IMR-90 (cell line): ENCODE measurements at regions not wholly inside any gene's neighbourhood (a gene's known extent, or its start where the extent isn't known, plus 50 kb on each side); places are given as distances from the start of the nearest gene placed in this dataset.

Source experiments
- BHLHE40 ChIP-seq: fragments of 150-350 bp; IDR thresholded peaks from 2 replicates; pipeline ENCODE4 v1.6.1; 2016; ENCODE audit warnings: mild to moderate bottlenecking, low read depth, low read length
- CHD1 ChIP-seq: IDR thresholded peaks from 2 replicates; pipeline ENCODE4 v1.6.1; 2012; ENCODE audit warnings: low read depth, low read length, improper control_type of control experiment
- CTCF ChIP-seq: conservative IDR thresholded peaks from 2 replicates; pipeline ENCODE4 v1.5.1; 2012; ENCODE audit warnings: mild to moderate bottlenecking, low read depth, low read length, improper control_type of control experiment
- MXI1 ChIP-seq: IDR thresholded peaks from 2 replicates; pipeline ENCODE4 v1.6.1; 2012; ENCODE audit warnings: low read depth, mild to moderate bottlenecking, low read length, moderate library complexity, borderline replicate concordance
- NFE2L2 ChIP-seq: fragments of 150-350 bp; IDR thresholded peaks from 2 replicates; pipeline ENCODE4 v1.6.1; 2016; ENCODE audit warnings: low read depth, mild to moderate bottlenecking, low read length
- POLR2A ChIP-seq: IDR thresholded peaks from 2 replicates; pipeline ENCODE4 v1.6.1; 2012; ENCODE audit warnings: mild to moderate bottlenecking, low read depth, low read length
- RAD21 ChIP-seq: IDR thresholded peaks from 2 replicates; pipeline ENCODE4 v1.6.1; 2012; ENCODE audit warnings: low read length, improper control_type of control experiment
- RFX5 ChIP-seq: IDR thresholded peaks from 2 replicates; pipeline ENCODE4 v1.8.0; 2012; ENCODE audit warnings: low read depth, mild to moderate bottlenecking, low read length, moderate library complexity
- TF ChIP-seq, protein P1 (sequence below): fragments of 150-350 bp; IDR thresholded peaks from 2 replicates; pipeline ENCODE4 v1.6.1; 2016; ENCODE audit warnings: low read depth, mild to moderate bottlenecking, low read length, moderate library complexity, borderline replicate concordance
- TF ChIP-seq, protein P2 (sequence below): fragments of 150-350 bp; IDR thresholded peaks from 2 replicates; pipeline ENCODE4 v1.6.1; 2017; ENCODE audit warnings: mild to moderate bottlenecking, antibody characterized with exemption, low read length, low read depth

- TF ChIP-seq MXI1 (no peak), CTCF (no peak), RFX5 (no peak), POLR2A (no peak), NFE2L2 (no peak), BHLHE40 (no peak), RAD21 (no peak), CHD1 (no peak)
- TF ChIP-seq, protein P1, sequence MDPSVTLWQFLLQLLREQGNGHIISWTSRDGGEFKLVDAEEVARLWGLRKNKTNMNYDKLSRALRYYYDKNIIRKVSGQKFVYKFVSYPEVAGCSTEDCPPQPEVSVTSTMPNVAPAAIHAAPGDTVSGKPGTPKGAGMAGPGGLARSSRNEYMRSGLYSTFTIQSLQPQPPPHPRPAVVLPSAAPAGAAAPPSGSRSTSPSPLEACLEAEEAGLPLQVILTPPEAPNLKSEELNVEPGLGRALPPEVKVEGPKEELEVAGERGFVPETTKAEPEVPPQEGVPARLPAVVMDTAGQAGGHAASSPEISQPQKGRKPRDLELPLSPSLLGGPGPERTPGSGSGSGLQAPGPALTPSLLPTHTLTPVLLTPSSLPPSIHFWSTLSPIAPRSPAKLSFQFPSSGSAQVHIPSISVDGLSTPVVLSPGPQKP = no peak
- TF ChIP-seq, protein P2, sequence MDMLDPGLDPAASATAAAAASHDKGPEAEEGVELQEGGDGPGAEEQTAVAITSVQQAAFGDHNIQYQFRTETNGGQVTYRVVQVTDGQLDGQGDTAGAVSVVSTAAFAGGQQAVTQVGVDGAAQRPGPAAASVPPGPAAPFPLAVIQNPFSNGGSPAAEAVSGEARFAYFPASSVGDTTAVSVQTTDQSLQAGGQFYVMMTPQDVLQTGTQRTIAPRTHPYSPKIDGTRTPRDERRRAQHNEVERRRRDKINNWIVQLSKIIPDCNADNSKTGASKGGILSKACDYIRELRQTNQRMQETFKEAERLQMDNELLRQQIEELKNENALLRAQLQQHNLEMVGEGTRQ = no peak
Observed at GRCh38 chr12:68432622-68433021, 100.5 kb upstream of the MDM1 start.
